Right ventricle myocardium superior (tissue), 1 donor: ENCODE measurements at regions not wholly inside any gene's neighbourhood (a gene's known extent, or its start where the extent isn't known, plus 50 kb on each side); places are given as distances from the start of the nearest gene placed in this dataset.

Experiments
- ATAC-seq: fragments of 200-7000 bp; cut with Tn5 transposase; one replicate; pipeline ENCODE4 v1.9.1; 2020; ENCODE audit warnings: mild to moderate bottlenecking; ENCODE audit not compliant: poor library complexity
- DNase-seq: peaks from one replicate; pipeline ENCODE4 v3.0.0-alpha.2; 2020
- intact Hi-C: fragments of 100-400 bp; cut with DNase I; formaldehyde crosslinking; loops from one replicate; pipeline ENCODE4 v1.11.2; 2022
- donor health status: DM: no; HTN: yes; CAD: no; lungs with severe emphysema.

DNA sequence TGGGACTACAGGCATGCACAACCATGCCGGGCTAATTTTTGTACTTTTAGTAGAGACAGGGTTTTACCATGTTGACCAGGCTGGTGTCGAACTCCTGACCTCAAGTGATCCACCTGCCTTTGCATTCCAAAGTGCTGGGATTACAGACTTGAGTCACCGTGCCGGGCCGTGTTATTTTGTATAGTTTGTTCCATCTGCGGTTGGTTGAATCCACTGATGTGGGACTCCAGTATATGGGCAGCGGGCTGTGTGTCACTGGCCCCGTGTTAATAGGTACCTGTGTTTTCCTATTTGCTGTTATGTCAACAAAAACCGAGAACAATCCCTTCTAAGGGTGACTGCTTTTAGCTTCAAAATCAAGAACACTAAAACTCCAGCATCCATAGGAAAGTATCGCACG is 297.6 kb upstream of the PITRM1 start:
- DNase-seq: no peak

DNA sequence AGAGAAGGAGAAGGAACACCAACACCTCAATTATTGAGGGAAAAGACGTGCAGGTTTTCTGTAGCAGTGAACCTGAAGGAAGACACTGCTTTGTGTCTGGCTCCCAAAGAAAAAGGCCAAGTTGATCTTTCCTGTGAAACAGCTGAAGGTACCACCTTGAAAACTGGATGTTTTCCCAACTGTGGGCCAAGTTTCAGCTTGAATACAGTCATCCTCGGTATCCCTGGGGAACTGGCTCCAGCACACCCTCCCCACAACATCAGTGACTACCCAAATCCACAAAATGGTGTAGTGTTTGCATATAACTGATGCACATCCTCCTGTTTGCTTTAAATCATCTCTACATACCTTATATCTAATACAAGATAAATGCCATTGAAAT is 297.0 kb upstream of the PITRM1 start:
- no peak for DNase-seq
- ATAC-seq: no peak
- intact Hi-C loops: loop anchor here (10.0 kb wide), 1 partner anchor 305 kb away; no protein-coding TSS in a partner anchor

More for the DNA sequence above, 297.6 kb upstream of the PITRM1 start:
- no peak for ATAC-seq
- intact Hi-C loops: no loop called here

- ATAC-seq (peak; percentile 80), DNase-seq (peak; percentile 73)
- intact Hi-C loops: loop anchor here (10.0 kb wide), 1 partner anchor 306 kb away; no protein-coding TSS in a partner anchor
Observed at GRCh38 chr10:3468919-3469638, 296.5 kb upstream of the PITRM1 start.

GRCh38 chr10:3467052-3467951 is 294.7 kb upstream of the PITRM1 start:
- ATAC-seq (peak; percentile 69), DNase-seq (peak; percentile 89)
- intact Hi-C loops: loop anchor here (10.0 kb wide), 1 partner anchor 307 kb away; no protein-coding TSS in a partner anchor

GRCh38 chr10:3465406-3465891 is 292.9 kb upstream of the PITRM1 start:
- intact Hi-C loops: loop anchor here (10.0 kb wide), 1 partner anchor 309 kb away; no protein-coding TSS in a partner anchor
- ATAC-seq (no peak), DNase-seq (no peak)

GRCh38 chr10:3464760-3465405 is 292.3 kb upstream of the PITRM1 start:
- intact Hi-C loops: loop anchor here (10.0 kb wide), 1 partner anchor 310 kb away; no protein-coding TSS in a partner anchor
- DNase-seq: no peak
- no peak for ATAC-seq

DNA sequence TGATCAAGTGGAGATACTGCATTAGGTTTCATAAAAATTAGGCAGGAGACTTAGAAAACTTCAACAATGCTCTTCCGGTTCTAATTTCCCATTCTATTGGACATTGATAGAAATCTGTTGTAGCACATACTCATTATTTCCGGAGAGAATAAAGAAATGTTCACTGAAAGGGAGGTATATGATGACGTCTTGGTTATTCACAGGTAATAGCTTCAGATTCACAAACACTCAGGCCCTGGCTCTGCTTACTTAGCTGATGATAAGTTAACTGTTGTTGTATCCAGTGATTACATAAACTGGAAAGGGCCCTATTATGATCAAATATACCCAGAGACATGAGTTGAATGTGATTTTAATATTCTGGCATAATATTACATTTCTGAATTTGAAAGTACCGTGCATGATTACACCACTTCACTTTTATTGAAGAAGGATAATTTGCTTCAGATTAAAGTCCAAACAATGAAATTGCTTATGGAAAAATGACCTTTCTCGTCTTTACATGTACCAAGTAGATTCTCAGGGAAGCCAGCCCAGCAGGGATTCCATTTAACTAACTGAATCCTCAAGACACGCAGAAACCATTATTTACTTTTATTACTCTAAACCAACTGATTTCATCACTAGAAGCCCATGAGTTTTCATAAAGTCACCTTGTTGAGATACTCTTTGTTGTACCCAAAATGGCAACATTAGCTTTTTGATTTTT is 288.0 kb upstream of the PITRM1 start:
- ATAC-seq: no peak
- intact Hi-C loops: loop anchor here (10.0 kb wide), 1 partner anchor 314 kb away; no protein-coding TSS in a partner anchor
- no peak for DNase-seq

GRCh38 chr10:3455385-3456334 is 283.1 kb upstream of the PITRM1 start:
- intact Hi-C loops: no loop called here
- DNase-seq (peak; percentile 56), ATAC-seq (no peak)

GRCh38 chr10:3452683-3453361 is 280.2 kb upstream of the PITRM1 start:
- ATAC-seq (peak; percentile 70), DNase-seq (no peak)
- intact Hi-C loops: no loop called here

DNA sequence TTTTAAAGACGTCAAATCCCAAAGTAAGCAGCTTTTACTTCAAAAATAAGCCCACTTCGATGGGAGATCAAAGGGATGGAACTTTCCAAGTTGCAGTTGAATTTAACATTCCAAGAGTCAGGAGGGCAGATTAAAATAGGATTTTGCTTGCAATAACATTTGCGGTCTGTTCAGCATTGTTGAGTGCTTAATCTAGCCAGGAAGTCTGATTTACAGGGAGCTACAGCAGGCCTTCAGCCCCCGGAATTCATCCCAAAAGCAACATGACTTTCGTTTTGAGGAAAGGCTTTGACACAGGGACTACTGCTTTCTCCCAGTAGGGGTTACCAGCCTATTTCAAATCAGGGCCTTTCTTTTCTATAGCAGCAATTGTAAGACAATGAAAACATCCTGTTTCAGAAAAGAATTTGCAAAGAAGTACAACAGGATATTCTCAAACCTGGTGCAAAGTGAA is 279.6 kb upstream of the PITRM1 start:
- intact Hi-C loops: no loop called here
- no peak for DNase-seq
- ATAC-seq: peak; percentile 78

DNA sequence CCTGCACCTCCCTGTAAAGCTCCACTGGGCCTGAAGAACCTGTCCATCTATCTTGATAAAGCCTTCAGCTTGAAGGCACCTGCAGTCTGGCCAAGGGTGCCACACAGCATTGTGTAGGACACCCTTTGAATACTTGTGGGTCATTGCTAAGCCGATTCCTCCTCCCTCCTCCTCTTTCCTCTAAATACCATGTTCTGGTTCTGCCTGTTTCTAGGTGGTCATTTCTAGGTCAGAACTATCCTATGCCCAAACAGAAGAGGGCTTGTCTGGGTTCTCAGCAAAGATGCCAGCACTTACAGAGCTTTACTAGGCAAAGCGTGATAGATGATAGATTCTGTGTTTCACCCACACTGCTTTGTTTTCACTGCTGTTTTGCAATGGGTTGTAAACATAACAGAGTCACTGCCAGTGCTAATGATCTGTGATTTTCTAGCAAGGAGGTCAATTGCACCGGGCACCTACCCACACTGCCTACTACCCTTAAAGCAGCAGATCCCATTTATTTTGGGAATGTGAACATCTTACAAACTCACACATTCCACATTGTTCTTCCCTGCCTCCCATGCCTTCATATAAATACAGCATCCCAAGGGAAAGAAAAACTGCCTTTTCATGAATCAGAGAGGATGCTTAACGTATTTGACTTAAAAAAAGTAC is 279.1 kb upstream of the PITRM1 start:
- ATAC-seq (no peak), DNase-seq (no peak)
- intact Hi-C loops: no loop called here

- intact Hi-C loops: no loop called here
- no peak for ATAC-seq
Observed at GRCh38 chr10:3446221-3446620, 273.6 kb upstream of the PITRM1 start.

DNA sequence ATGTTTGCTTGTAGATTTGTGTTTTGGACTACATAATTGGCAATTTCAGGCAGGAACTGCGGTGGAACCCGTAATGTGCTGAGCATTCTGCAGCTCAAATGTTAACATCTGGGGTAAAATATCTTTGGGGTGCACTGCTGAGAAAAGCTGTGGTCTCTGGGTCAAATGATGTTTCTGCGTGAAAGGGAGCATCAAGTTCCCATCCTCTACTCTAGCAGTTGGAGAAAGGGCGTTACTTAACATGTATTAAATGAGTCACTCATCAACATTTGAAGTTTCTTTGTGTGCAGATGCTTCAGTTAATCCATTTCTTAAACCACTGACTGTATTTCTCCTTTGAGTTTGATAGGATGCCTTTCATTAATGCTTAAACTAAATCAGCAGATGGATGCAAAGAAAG is 273.1 kb upstream of the PITRM1 start:
- intact Hi-C loops: no loop called here
- ATAC-seq (no peak), DNase-seq (no peak)

More at GRCh38 chr10:3446221-3446620, 273.6 kb upstream of the PITRM1 start:
- DNase-seq: no peak

DNA sequence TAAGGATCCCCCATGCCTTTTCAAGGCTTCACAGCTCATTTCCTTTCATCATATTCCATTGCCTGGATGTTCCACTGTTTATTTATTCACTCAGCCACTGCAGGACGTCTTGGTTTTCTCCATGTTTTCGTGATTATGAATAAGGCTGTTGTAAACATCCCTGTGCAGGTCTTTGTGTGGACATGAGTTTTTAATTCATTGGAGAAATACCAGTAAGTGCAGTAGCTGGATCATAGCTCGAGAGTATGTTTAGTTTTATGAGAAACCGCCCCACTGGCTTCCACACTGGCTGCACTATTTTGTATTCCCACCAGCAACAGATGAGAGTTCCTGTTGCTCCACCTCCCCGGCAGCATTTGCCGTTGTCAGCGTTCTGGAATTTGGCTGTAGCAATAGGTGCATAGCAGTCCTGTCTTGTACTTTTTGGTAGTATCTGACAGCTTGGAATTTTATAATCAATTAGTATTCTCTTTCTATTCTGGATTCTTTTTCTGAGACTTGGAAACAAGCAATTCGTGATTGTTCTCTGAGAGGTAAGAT is 269.9 kb upstream of the PITRM1 start:
- ATAC-seq: no peak
- intact Hi-C loops: no loop called here
- no peak for DNase-seq

DNA sequence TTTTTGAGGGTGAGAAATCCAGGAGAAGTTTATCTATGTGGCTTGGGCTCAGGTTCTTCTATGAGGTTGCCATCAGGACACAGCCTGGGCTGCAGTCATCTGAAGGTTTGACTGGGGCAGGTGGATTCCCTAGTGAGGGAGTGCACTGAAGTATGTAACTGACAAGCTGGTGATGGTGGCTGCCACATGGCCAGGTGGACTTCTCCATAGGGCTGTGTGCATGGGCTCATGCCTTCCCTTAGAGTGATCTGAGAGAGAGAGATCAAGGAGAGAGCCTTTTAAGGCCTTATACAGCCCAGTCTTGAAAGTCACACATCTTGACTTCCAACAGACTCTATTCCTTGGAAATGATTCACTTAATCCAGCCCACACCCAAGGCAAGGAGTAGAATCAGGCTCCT is 266.6 kb upstream of the PITRM1 start:
- ATAC-seq (no peak), DNase-seq (no peak)
- intact Hi-C loops: no loop called here

GRCh38 chr10:3438606-3439005 is 266.0 kb upstream of the PITRM1 start:
- ATAC-seq (no peak), DNase-seq (no peak)
- intact Hi-C loops: no loop called here
